Bronchial epithelial cell (primary cell): ENCODE measurements at regions not wholly inside any gene's neighbourhood (a gene's known extent, or its start where the extent isn't known, plus 50 kb on each side); places are given as distances from the start of the nearest gene placed in this dataset.
"Not testable (repeated sequence)": the region's sequence is repeated elsewhere in the genome, so short reads cannot be mapped to it uniquely, and the experiment has no call there.

Source experiments
- DNase-seq: peaks from one replicate; pipeline ENCODE4 v3.0.0-alpha.2; 2010; ENCODE audit warnings: low read depth
- FAIRE-seq: peaks from 2 replicates; lab custom pipeline; 2011; peaks lifted over from hg19 to GRCh38; lab: Jason Lieb, UNC
- H3K27me3 ChIP-seq: 2 replicates; pipeline ENCODE4 v1.5.1; 2011; ENCODE audit warnings: low read length; ENCODE audit not compliant: control insufficient read depth, insufficient read depth
- H3K36me3 ChIP-seq: 2 replicates; pipeline ENCODE4 v1.5.1; 2011; ENCODE audit warnings: low read length; ENCODE audit not compliant: control insufficient read depth, insufficient read depth
- H3K4me3 ChIP-seq: 2 replicates; pipeline ENCODE4 v1.5.1; 2011; ENCODE audit warnings: mild to moderate bottlenecking, low read depth, low read length, control low read depth
- CTCF ChIP-seq: IDR thresholded peaks from 2 replicates; pipeline ENCODE4 v1.5.1; 2011; ENCODE audit warnings: mild to moderate bottlenecking, moderate library complexity, low read length, control low read depth, inconsistent platforms; ENCODE audit not compliant: insufficient read depth, severe bottlenecking

- no peak for TF ChIP-seq CTCF
- no peak overlapping the region for H3K4me3 ChIP-seq
- no peaks in the 10 kb centered on the region for H3K27me3 ChIP-seq
- no peak for FAIRE-seq
- peak; percentile 46 for DNase-seq
- H3K36me3 ChIP-seq = no peaks in the 10 kb centered on the region
Measured at GRCh38 chr5:33091571-33092363, 349.0 kb upstream of the TARS1 start.

- FAIRE-seq (peak; percentile 43), DNase-seq (no peak)
- Histone ChIP-seq H3K4me3 (no peak overlapping the region), H3K27me3 (no peaks in the 10 kb centered on the region), H3K36me3 (no peaks in the 10 kb centered on the region)
- no peak for TF ChIP-seq CTCF
Measured at GRCh38 chr5:33092719-33093118, 348.0 kb upstream of the TARS1 start.

GRCh38 chr5:33102551-33102950, 338.2 kb upstream of the TARS1 start:
- FAIRE-seq = no peak
- Histone ChIP-seq H3K4me3 (no peak overlapping the region), H3K27me3 (no peaks in the 10 kb centered on the region), H3K36me3 (no peaks in the 10 kb centered on the region)
- DNase-seq = no peak
- no peak for TF ChIP-seq CTCF

GRCh38 chr5:33105521-33105941, 335.2 kb upstream of the TARS1 start:
- Histone ChIP-seq H3K36me3 (no peaks in the 10 kb centered on the region), H3K4me3 (no peak overlapping the region), H3K27me3 (no peaks in the 10 kb centered on the region)
- no peak for TF ChIP-seq CTCF
- DNase-seq (peak; percentile 56), FAIRE-seq (no peak)

GRCh38 chr5:33110496-33110895, 330.3 kb upstream of the TARS1 start:
- peak; percentile 38 for DNase-seq
- FAIRE-seq, H3K36me3 ChIP-seq, H3K27me3 ChIP-seq, H3K4me3 ChIP-seq: not testable (repeated sequence)

GRCh38 chr5:33114361-33114760, 326.4 kb upstream of the TARS1 start:
- no peaks in the 10 kb centered on the region for H3K27me3 ChIP-seq
- FAIRE-seq (no peak), DNase-seq (peak; percentile 49)
- TF ChIP-seq CTCF = no peak
- H3K36me3 ChIP-seq = no peaks in the 10 kb centered on the region
- H3K4me3 ChIP-seq = no peak overlapping the region
